ENCODE measurements at regions not wholly inside any gene's neighbourhood (a gene's known extent, or its start where the extent isn't known, plus 50 kb on each side); places are given as distances from the start of the nearest gene placed in this dataset.

DNA sequence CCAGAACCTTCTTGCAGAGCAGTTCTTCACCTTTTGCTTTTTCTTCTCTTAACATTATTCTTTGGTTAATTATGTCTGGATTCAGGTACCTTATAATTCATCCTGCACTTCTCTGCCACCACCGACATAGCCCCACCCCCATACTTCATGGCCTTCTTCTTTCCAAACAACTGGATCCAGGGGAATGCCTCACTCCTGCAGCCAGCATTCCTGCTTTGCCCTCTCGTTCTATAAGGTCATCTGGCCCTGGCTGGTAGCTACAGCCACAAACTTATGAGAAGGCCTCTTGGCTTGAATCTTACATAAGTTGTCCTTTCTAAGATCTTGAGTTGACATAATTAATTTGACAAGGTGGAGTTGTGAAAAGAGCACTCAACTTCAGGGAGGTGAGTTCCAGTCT is 84.1 kb upstream of the FRY start:
- no peak for TF ChIP-seq CTCF (IDR thresholded peaks at IDR 0.05; ENCODE audit: low read depth, low read length)
- DNase-seq (ENCODE audit: extremely low read depth, low read depth), result no peak

DNA sequence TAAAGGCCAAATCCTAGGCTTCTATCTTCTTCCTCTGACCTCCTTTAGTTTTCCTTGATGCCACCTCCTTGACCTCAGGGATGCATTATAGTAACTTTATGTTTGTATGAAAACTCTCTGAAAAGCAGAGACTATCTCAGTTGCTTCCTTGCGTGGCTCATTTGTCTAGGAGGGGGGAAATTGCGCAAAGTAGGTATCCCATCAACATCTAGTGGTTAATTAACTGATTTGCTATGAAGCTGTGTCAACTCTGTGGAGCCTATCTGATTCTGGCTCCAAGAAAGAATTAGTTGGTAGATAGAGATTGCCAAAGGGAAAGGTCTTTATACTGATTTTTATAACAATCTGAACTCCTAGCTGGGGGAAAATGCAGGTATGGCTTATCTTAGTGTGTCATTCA is 82.1 kb upstream of the FRY start:
- DNase-seq (ENCODE audit: extremely low read depth, low read depth), result no peak
- no peak for TF ChIP-seq CTCF (IDR thresholded peaks at IDR 0.05; ENCODE audit: low read depth, low read length)

DNA sequence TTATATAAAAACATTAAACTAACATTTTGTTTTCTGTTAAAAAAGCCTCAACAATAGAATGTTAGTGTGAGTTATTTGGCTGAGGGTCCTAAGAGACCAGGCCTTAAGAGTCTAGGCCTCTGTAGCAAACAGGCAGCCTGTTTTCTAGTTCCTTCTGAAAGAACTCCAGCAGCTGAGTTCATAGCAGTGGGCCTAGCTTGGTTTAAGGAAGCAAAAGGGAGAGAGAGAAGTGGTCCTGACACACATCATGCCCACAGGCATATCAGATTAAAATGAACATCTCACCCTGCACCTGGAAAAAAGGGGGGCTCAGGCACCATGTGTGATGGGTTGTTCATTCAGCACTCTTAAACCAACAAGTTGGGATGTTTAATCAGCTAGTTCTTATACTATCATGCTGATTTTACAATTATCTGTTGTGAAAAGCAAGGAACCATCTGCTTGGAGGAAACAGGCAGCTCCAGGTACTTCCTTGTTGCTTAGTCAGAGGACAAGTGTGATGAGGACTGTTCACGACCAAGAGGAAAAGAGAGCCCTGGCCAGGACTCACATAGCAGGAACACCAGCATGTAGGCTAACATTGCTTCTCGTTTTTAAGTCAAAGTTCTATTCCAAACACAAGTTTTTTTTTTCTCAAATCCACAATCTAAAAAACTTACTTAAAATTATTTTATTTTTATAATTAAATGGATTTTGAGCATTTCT is 81.3 kb upstream of the FRY start:
- TF ChIP-seq CTCF (IDR thresholded peaks at IDR 0.05; ENCODE audit: low read depth, low read length), result no peak
- no peak for DNase-seq (ENCODE audit: extremely low read depth, low read depth)

DNA sequence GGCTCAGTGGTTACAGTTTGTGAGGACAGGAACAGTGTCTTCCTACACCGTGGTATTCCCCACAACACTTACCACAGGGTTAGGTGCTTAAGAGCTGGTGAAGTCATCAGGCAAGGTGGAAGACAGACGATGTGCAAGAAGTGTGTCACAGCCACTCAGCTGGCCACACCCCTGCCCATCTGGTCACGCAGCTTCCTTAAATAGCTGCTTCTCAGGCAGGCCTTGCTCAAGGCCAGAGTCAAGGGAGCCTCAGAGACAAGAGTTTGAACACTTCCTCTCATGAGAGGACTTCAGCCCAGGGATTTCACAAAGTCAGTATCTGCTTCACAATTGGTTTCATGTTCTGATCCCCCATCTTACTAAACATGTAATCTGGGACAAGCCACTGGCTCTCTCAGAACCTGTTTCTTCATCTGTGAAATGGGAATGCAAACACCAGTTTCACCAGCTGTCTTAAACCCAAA is 80.3 kb upstream of the FRY start:
- no peak for DNase-seq (ENCODE audit: extremely low read depth, low read depth)
- no peak for TF ChIP-seq CTCF (IDR thresholded peaks at IDR 0.05; ENCODE audit: low read depth, low read length)

GRCh38 chr13:31952641-31953380 is 78.8 kb upstream of the FRY start:
- DNase-seq (ENCODE audit: extremely low read depth, low read depth), result no peak
- TF ChIP-seq CTCF (IDR thresholded peaks at IDR 0.05; ENCODE audit: low read depth, low read length), result no peak

- TF ChIP-seq CTCF (IDR thresholded peaks at IDR 0.05; ENCODE audit: low read depth, low read length), result no peak
- no peak for DNase-seq (ENCODE audit: extremely low read depth, low read depth)
These were observed 76.5 kb upstream of the FRY start for GRCh38 chr13:31955101-31955500.

- no peak for TF ChIP-seq CTCF (IDR thresholded peaks at IDR 0.05; ENCODE audit: low read depth, low read length)
- DNase-seq (ENCODE audit: extremely low read depth, low read depth), result no peak
These were observed 75.8 kb upstream of the FRY start for GRCh38 chr13:31955741-31956140.
